Caco-2 (cell line): ENCODE measurements at regions not wholly inside any gene's neighbourhood (a gene's known extent, or its start where the extent isn't known, plus 50 kb on each side); places are given as distances from the start of the nearest gene placed in this dataset.

Experiments used
- BruUV-seq: library from RNA; stranded (reverse); fragments of 400-500 nt; replicated peaks from 2 replicates; lab custom pipeline; 2021; lab: Mats Ljungman, UMichigan
- CTCF ChIA-PET: fragments of 300-600 bp; sonication (Branson Sonifier 250); formaldehyde crosslinking; loops from one replicate; lab custom pipeline; 2022; ENCODE audit warnings: antibody characterized with exemption; lab: Charles Lee
- POLR2A ChIA-PET: fragments of 300-600 bp; sonication (Branson Sonifier 250); formaldehyde crosslinking; loops from one replicate; lab custom pipeline; 2022; ENCODE audit warnings: antibody characterized with exemption; lab: Charles Lee
- DNase-seq, 2 experiments: peaks; one replicate each; pipeline versions ENCODE4 v3.0.0 to v3.0.0-alpha.2; 2020 to 2022
- H3K27me3 ChIP-seq: replicated peaks from 2 replicates; pipeline ENCODE4 v1.6.0; 2011; ENCODE audit warnings: low read length; ENCODE audit not compliant: control insufficient read depth, insufficient read depth
- H3K36me3 ChIP-seq: 2 replicates; pipeline ENCODE4 v1.5.1; 2011; ENCODE audit warnings: low read length; ENCODE audit not compliant: control insufficient read depth, insufficient read depth
- H3K4me1 ChIP-seq: fragments of 250-450 bp; sonication (Bioruptor Pico); 2 replicates; pipeline ENCODE4 v1.5.1; 2020; ENCODE audit warnings: mild to moderate bottlenecking
- H3K4me3 ChIP-seq: 2 replicates; pipeline ENCODE4 v1.5.1; 2011; ENCODE audit warnings: low read depth, mild to moderate bottlenecking, control low read depth, low read length
- H3K9me3 ChIP-seq: fragments of 250-450 bp; sonication (Bioruptor Pico); 2 replicates; pipeline ENCODE4 v1.5.1; 2020; ENCODE audit warnings: mild to moderate bottlenecking, moderate library complexity
- H3K27ac Mint-ChIP-seq: one replicate; pipeline ENCODE4 v1.8.0; 2022; ENCODE audit warnings: mixed read lengths; ENCODE audit not compliant: unreplicated experiment
- H3K27me3 Mint-ChIP-seq: one replicate; pipeline ENCODE4 v1.8.0; 2022; ENCODE audit warnings: mixed read lengths; ENCODE audit not compliant: insufficient read depth, unreplicated experiment
- H3K36me3 Mint-ChIP-seq: one replicate; pipeline ENCODE4 v1.8.0; 2022; ENCODE audit warnings: mild to moderate bottlenecking, mixed read lengths; ENCODE audit not compliant: insufficient read depth, unreplicated experiment
- H3K4me1 Mint-ChIP-seq: one replicate; pipeline ENCODE4 v1.8.0; 2022; ENCODE audit warnings: low read depth, mixed read lengths; ENCODE audit not compliant: unreplicated experiment
- H3K4me3 Mint-ChIP-seq: one replicate; pipeline ENCODE4 v1.8.0; 2022; ENCODE audit warnings: mild to moderate bottlenecking, moderate library complexity, mixed read lengths; ENCODE audit not compliant: unreplicated experiment
- H3K9me3 Mint-ChIP-seq: one replicate; pipeline ENCODE4 v1.8.0; 2022; ENCODE audit warnings: mixed read lengths; ENCODE audit not compliant: unreplicated experiment
- intact Hi-C: fragments of 100-400 bp; cut with micrococcal nuclease; formaldehyde crosslinking; loops from one replicate; pipeline ENCODE4 v1.10.0; 2022; ENCODE audit not compliant: unreplicated experiment
- TF ChIP-seq, protein P1 (sequence below), 2 experiments: fragments of 200-600 bp in 1 of 2; IDR thresholded peaks; 1 replicate in 1 of 2; 2 replicates in 1 of 2; pipeline versions ENCODE4 v1.5.1 to v1.8.0; 2011 to 2022; ENCODE audit warnings: antibody characterized with exemption in 1 of 2, control low read depth in 1 of 2, inconsistent platforms in 1 of 2, low read depth in 1 of 2, low read length in 1 of 2, mild to moderate bottlenecking in 1 of 2, moderate library complexity in 1 of 2; ENCODE audit not compliant: insufficient read depth in 1 of 2, severe bottlenecking in 1 of 2, unreplicated experiment in 1 of 2

GRCh38 chr2:45281311-45281710 lies 272.1 kb upstream of the SIX2 start:
- H3K4me3 Mint-ChIP-seq = no peak overlapping the region
- H3K9me3 ChIP-seq = no peaks in the 10 kb centered on the region
- no peaks in the 10 kb centered on the region for H3K36me3 Mint-ChIP-seq
- ChIA-PET POLR2A (no interaction called here), CTCF (no interaction called here)
- DNase-seq = no peak
- TF ChIP-seq, protein P1, sequence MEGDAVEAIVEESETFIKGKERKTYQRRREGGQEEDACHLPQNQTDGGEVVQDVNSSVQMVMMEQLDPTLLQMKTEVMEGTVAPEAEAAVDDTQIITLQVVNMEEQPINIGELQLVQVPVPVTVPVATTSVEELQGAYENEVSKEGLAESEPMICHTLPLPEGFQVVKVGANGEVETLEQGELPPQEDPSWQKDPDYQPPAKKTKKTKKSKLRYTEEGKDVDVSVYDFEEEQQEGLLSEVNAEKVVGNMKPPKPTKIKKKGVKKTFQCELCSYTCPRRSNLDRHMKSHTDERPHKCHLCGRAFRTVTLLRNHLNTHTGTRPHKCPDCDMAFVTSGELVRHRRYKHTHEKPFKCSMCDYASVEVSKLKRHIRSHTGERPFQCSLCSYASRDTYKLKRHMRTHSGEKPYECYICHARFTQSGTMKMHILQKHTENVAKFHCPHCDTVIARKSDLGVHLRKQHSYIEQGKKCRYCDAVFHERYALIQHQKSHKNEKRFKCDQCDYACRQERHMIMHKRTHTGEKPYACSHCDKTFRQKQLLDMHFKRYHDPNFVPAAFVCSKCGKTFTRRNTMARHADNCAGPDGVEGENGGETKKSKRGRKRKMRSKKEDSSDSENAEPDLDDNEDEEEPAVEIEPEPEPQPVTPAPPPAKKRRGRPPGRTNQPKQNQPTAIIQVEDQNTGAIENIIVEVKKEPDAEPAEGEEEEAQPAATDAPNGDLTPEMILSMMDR (IDR thresholded peaks at IDR 0.05; ENCODE audit: insufficient read depth in 1 of 2, low read depth in 1 of 2, low read length in 1 of 2, severe bottlenecking in 1 of 2, unreplicated experiment in 1 of 2) = no peak
- H3K36me3 ChIP-seq = no peaks in the 10 kb centered on the region
- H3K4me3 ChIP-seq = no peak overlapping the region
- H3K4me1 ChIP-seq = peaks cover 18% of the 10 kb centered on the region
- no peaks in the 10 kb centered on the region for H3K9me3 Mint-ChIP-seq
- BruUV-seq = no TSS peak
- no peaks in the 10 kb centered on the region for H3K27me3 ChIP-seq
- no peaks in the 10 kb centered on the region for H3K27me3 Mint-ChIP-seq
- H3K27ac Mint-ChIP-seq = no peak overlapping the region
- intact Hi-C loops = no loop called here
- peaks cover 6% of the 10 kb centered on the region for H3K4me1 Mint-ChIP-seq

DNA sequence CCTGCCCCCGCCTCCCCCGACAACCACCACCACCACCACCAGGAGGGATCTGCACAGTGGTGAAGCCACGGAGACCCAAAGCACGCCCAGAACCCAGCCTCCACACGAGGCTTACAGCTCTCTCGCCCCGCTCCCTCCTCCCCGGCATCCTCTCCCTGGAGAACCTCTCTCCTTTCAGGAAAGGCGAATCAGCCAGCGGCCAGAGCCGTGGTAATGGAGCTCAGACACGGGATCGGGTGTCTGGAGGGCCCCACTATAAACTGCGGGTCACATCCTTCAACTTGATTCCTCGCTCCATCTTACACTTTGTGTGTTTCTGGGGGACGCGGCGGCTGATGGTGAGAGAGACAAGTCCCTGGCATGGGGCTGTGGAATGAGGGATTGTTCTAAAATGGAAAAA lies 271.5 kb upstream of the SIX2 start:
- Mint-ChIP-seq H3K27ac (no peak overlapping the region), H3K9me3 (no peaks in the 10 kb centered on the region), H3K4me3 (no peak overlapping the region), H3K27me3 (no peaks in the 10 kb centered on the region), H3K36me3 (peaks cover 1% of the 10 kb centered on the region), H3K4me1 (peaks cover 6% of the 10 kb centered on the region)
- DNase-seq = no peak
- ChIA-PET POLR2A (no interaction called here), CTCF (no interaction called here)
- Histone ChIP-seq H3K27me3 (no peaks in the 10 kb centered on the region), H3K9me3 (no peaks in the 10 kb centered on the region), H3K36me3 (no peaks in the 10 kb centered on the region), H3K4me1 (peaks cover 23% of the 10 kb centered on the region), H3K4me3 (no peak overlapping the region)
- intact Hi-C loops = no loop called here
- BruUV-seq = no TSS peak
- TF ChIP-seq, protein P1 (IDR thresholded peaks at IDR 0.05; ENCODE audit: insufficient read depth in 1 of 2, low read depth in 1 of 2, low read length in 1 of 2, severe bottlenecking in 1 of 2, unreplicated experiment in 1 of 2) = no peak

GRCh38 chr2:45279356-45279755 lies 270.1 kb upstream of the SIX2 start:
- peaks cover 13% of the 10 kb centered on the region for H3K4me1 Mint-ChIP-seq
- H3K9me3 Mint-ChIP-seq = no peaks in the 10 kb centered on the region
- no peak overlapping the region for H3K4me3 ChIP-seq
- DNase-seq = no peak
- no peaks in the 10 kb centered on the region for H3K27me3 ChIP-seq
- TF ChIP-seq, protein P1 (IDR thresholded peaks at IDR 0.05; ENCODE audit: insufficient read depth in 1 of 2, low read depth in 1 of 2, low read length in 1 of 2, severe bottlenecking in 1 of 2, unreplicated experiment in 1 of 2) = no peak
- peaks cover 38% of the 10 kb centered on the region for H3K4me1 ChIP-seq
- no peaks in the 10 kb centered on the region for H3K36me3 ChIP-seq
- H3K9me3 ChIP-seq = no peaks in the 10 kb centered on the region
- intact Hi-C loops = no loop called here
- POLR2A ChIA-PET = interaction anchor here (0.6 kb wide), 1 partner anchor 27 kb away, joined by 3 read pairs; no protein-coding TSS in a partner anchor
- no TSS peak for BruUV-seq
- H3K27me3 Mint-ChIP-seq = no peaks in the 10 kb centered on the region
- H3K27ac Mint-ChIP-seq = no peak overlapping the region
- peaks cover 6% of the 10 kb centered on the region for H3K36me3 Mint-ChIP-seq
- H3K4me3 Mint-ChIP-seq = no peak overlapping the region
- CTCF ChIA-PET = no interaction called here
